AG09309 (cell line): ENCODE measurements at regions not wholly inside any gene's neighbourhood (a gene's known extent, or its start where the extent isn't known, plus 50 kb on each side); places are given as distances from the start of the nearest gene placed in this dataset.
A peak's percentile ranks its signal among the peaks of the same experiment; 100 is the strongest.

ENCODE experiments used
- DNase-seq: peaks from one replicate; pipeline ENCODE4 v3.0.0-alpha.2; 2010; ENCODE audit warnings: low read depth
- H3K4me3 ChIP-seq: 2 replicates; pipeline ENCODE4 v1.5.1; 2011; ENCODE audit warnings: mild to moderate bottlenecking, low read depth, low read length, moderate library complexity; ENCODE audit not compliant: control insufficient read depth
- TF ChIP-seq, protein P1 (sequence below): IDR thresholded peaks from 2 replicates; pipeline ENCODE4 v1.5.1; 2011; ENCODE audit warnings: mild to moderate bottlenecking, low read depth, low read length, inconsistent platforms; ENCODE audit not compliant: insufficient read depth, control insufficient read depth; ENCODE audit errors: missing control alignments

DNA sequence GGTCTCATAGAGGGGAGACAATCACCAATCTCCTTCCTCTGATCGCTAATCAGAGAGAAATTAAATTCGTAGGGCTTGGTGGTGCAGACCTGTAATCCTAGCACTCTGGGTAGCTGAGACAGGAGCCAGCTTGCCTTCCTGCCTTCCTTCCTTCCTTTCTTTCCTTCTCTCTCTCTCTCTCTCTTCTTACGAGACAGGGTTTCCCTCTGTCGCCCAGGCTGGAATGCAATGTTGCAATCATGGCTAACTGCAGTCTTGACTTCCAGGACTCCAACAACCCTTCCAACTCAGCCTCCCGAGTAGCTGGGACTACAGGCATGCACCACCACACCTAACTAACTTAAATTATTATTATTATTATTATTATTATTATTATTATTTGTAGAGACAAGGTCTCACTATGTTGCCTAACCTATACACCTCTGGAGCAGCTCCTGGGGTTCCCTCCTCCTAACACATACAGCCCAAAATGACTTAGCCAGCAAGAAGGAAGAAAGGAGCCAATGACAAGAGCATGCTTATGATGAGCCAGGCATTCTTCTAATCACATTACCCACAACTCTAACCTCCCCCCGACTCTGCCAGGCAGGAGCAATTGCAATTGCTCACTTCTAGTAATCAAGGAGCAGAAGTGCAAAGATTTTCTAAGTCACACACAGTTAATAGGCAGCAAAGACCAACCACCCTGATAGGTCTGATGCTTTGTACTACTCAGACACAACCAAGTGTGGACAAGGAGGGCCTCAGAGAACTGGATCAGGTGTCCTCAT is 105.4 kb upstream of the F3 start:
- DNase-seq = no peak
- TF ChIP-seq, protein P1, sequence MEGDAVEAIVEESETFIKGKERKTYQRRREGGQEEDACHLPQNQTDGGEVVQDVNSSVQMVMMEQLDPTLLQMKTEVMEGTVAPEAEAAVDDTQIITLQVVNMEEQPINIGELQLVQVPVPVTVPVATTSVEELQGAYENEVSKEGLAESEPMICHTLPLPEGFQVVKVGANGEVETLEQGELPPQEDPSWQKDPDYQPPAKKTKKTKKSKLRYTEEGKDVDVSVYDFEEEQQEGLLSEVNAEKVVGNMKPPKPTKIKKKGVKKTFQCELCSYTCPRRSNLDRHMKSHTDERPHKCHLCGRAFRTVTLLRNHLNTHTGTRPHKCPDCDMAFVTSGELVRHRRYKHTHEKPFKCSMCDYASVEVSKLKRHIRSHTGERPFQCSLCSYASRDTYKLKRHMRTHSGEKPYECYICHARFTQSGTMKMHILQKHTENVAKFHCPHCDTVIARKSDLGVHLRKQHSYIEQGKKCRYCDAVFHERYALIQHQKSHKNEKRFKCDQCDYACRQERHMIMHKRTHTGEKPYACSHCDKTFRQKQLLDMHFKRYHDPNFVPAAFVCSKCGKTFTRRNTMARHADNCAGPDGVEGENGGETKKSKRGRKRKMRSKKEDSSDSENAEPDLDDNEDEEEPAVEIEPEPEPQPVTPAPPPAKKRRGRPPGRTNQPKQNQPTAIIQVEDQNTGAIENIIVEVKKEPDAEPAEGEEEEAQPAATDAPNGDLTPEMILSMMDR = no peak
- H3K4me3 ChIP-seq = no peak overlapping the region

DNA sequence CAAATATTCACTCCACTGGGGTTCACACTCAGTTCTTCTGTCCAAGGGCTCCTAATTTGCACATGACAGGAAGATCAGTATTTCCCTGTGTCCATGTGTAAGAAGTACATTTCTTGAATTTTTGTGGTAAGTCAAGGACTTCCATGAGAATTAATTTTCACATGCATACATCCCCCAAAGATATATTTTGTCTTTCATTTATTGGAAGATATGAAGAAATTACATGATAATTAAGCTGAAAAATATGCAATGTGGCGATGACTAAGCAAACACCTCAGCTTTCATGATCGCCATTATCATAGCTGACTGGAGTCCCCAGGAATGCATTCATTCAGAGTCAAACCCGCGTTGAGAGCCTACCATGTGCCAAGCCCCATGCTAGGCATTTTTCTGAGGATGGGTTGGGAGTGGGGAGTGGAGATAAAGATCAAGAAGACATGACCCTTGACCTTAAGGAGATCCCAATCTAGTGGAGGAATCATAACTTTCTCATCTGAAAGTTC is 104.6 kb upstream of the F3 start:
- TF ChIP-seq, protein P1 = no peak
- H3K4me3 ChIP-seq = no peak overlapping the region
- peak; percentile 85 for DNase-seq

DNA sequence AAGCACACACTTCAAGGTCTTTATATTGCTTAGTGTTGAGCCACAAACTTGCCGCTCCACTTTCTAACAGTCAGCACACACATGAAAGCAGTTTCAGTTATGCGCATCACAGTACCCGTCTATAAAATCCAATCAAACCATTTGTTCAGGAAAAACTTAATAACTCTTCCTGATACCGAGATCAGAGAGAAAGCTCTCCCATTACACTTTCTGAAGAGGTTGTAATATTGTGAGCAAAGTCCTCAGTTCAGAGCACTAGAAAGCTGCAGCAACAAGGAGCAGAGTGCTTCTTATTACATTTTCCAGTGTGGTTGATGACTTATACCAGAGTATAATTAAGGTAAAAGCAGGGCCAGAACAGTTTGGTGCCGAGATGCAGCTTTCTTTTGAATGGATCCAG is 102.8 kb upstream of the F3 start:
- DNase-seq = no peak
- H3K4me3 ChIP-seq = no peak overlapping the region
- TF ChIP-seq, protein P1 = no peak

DNA sequence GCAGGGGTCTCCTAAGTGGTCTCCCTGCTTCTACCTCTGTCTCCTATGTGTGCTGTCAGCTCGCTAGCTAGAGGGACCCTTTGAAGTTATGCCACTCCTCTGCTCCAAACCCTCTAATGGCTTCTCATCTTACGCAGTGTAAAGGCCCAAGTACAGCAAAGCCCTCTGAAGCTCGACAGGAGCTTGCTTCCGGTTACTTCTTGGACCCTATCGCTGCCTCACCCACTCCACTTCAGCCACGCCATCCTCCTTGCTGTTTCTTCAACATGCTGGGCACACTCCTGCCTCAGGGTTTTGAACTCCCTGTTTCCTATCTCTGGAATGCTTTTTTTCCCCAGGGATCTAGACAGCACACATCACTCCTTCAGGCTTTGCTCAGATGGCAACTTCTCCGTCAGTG is 102.3 kb upstream of the F3 start:
- H3K4me3 ChIP-seq = no peak overlapping the region
- DNase-seq = no peak
- TF ChIP-seq, protein P1 = no peak

DNA sequence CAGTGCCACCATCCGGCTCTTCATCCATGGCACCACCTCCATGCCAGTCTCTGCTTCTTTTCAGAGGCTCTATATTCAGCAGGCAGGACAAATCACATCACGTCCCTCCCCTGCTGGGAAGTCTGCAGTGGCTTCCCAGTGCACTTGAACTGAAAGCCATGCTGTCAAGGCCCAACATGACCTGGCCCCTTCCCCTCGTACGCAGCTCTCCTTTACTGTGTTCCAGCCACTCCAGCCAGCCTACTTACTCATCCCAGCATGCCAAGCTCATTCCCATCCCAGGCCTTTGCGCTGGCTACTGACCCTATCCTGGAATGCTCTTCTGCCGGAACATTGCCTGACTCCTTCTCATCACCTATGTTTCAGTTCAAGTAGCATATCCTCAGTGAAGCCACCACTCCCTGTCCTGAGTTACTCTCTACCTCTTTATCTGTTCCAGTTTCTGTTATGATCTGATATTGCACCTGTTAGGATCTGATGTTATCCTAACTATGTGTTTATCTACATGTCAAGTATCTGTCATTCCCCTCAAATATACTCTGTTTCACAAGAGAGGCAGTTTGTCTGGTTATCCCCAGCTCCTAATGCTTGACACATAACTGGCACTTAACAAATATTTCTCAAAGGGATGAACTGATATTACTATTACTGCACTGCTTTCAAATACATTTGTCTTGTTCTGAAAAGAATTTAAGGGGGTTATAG is 101.2 kb upstream of the F3 start:
- H3K4me3 ChIP-seq = no peak overlapping the region
- TF ChIP-seq, protein P1 = no peak
- no peak for DNase-seq

DNA sequence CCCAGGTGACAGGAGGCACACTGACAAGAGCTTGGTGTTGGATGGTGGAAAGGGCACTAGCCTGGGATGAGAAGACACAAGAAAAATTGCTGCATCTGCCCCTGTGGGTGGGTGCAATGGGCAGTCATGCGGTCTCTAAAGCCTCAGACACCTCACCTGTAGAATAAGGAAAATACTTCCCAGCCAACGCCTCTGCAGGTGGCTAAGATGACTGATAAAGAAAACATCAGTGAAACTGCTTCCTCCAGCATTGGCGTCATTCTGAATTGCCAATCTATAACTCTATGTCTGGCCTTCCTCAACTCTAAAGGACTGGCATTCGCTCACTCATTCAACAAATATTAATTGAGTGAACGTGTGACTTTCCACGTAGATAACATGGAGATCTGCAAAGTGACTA is 100.4 kb upstream of the F3 start:
- DNase-seq = no peak
- TF ChIP-seq, protein P1 = no peak
- H3K4me3 ChIP-seq = no peak overlapping the region
